ENCODE measurements at regions not wholly inside any gene's neighbourhood (a gene's known extent, or its start where the extent isn't known, plus 50 kb on each side); places are given as distances from the start of the nearest gene placed in this dataset.

- DNase-seq (ENCODE audit: low read depth), result no peak
- no peak overlapping the region for H3K4me3 ChIP-seq (ENCODE audit: low read length)
- TF ChIP-seq, protein P1, sequence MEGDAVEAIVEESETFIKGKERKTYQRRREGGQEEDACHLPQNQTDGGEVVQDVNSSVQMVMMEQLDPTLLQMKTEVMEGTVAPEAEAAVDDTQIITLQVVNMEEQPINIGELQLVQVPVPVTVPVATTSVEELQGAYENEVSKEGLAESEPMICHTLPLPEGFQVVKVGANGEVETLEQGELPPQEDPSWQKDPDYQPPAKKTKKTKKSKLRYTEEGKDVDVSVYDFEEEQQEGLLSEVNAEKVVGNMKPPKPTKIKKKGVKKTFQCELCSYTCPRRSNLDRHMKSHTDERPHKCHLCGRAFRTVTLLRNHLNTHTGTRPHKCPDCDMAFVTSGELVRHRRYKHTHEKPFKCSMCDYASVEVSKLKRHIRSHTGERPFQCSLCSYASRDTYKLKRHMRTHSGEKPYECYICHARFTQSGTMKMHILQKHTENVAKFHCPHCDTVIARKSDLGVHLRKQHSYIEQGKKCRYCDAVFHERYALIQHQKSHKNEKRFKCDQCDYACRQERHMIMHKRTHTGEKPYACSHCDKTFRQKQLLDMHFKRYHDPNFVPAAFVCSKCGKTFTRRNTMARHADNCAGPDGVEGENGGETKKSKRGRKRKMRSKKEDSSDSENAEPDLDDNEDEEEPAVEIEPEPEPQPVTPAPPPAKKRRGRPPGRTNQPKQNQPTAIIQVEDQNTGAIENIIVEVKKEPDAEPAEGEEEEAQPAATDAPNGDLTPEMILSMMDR (conservative IDR thresholded peaks at IDR 0.05; ENCODE audit: low read depth, low read length), result no peak
These were observed 391.4 kb upstream of the CADM1 start for GRCh38 chr11:115895594-115895993.

DNA sequence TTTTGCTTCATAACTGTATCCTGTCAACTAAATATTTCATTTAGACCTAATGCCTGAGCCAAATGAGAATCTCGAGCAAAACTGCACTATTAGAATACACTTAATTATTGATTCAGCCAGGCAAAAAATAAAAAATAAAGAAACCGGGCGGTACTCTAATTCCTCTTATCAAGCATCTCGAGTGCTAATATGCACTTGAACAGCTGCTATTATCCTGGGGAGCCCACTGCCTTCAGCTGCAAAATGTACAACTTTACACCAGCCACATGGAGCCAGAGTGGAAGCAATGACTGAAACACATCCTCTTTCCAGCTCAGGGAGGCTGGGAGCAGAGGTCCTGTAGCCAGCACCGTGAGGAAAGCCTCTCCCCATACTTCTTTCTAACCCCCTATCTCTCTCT is 390.0 kb upstream of the CADM1 start:
- TF ChIP-seq, protein P1 (conservative IDR thresholded peaks at IDR 0.05; ENCODE audit: low read depth, low read length), result no peak
- DNase-seq (ENCODE audit: low read depth), result no peak
- H3K4me3 ChIP-seq (ENCODE audit: low read length), result no peak overlapping the region

- TF ChIP-seq, protein P1 (conservative IDR thresholded peaks at IDR 0.05; ENCODE audit: low read depth, low read length), result no peak
- no peak overlapping the region for H3K4me3 ChIP-seq (ENCODE audit: low read length)
- no peak for DNase-seq (ENCODE audit: low read depth)
These were observed 389.4 kb upstream of the CADM1 start for GRCh38 chr11:115893461-115894099.

- no peak overlapping the region for H3K4me3 ChIP-seq (ENCODE audit: low read length)
- no peak for DNase-seq (ENCODE audit: low read depth)
These were observed 387.8 kb upstream of the CADM1 start for GRCh38 chr11:115892016-115892415.

DNA sequence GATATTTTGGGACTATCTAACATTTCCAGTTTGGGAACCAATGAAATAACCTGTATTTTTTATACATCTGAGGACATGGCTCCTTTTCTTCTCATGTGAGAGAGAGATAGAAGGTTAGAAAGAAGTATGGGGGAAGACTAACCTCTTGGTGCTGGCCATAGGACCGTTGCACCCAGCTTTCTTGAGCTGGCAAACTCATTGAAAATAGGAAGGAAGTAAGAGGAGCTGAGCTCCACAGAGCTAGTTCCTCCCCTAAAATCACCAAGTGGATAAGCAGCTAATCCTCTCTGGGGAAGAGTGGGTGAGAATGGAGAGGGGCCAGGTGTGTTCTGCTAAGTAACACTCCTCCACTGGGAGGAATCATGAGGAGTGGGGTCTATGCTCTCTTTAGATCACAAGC is 387.4 kb upstream of the CADM1 start:
- no peak overlapping the region for H3K4me3 ChIP-seq (ENCODE audit: low read length)
- DNase-seq (ENCODE audit: low read depth), result no peak
- TF ChIP-seq, protein P1 (conservative IDR thresholded peaks at IDR 0.05; ENCODE audit: low read depth, low read length), result no peak

More at GRCh38 chr11:115892016-115892415, 387.8 kb upstream of the CADM1 start:
- TF ChIP-seq, protein P1 (conservative IDR thresholded peaks at IDR 0.05; ENCODE audit: low read depth, low read length), result no peak

- TF ChIP-seq, protein P1 (conservative IDR thresholded peaks at IDR 0.05; ENCODE audit: low read depth, low read length), result no peak
- H3K4me3 ChIP-seq (ENCODE audit: low read length), result no peak overlapping the region
- DNase-seq (ENCODE audit: low read depth), result no peak
These were observed 386.3 kb upstream of the CADM1 start for GRCh38 chr11:115890500-115890899.

- TF ChIP-seq, protein P1 (conservative IDR thresholded peaks at IDR 0.05; ENCODE audit: low read depth, low read length), result no peak
- no peak overlapping the region for H3K4me3 ChIP-seq (ENCODE audit: low read length)
- no peak for DNase-seq (ENCODE audit: low read depth)
These were observed 385.5 kb upstream of the CADM1 start for GRCh38 chr11:115889712-115890111.

Data from retinal pigment epithelial cell (primary cell).